ENCODE measurements at regions not wholly inside any gene's neighbourhood (a gene's known extent, or its start where the extent isn't known, plus 50 kb on each side); places are given as distances from the start of the nearest gene placed in this dataset.
"Not testable (repeated sequence)": the region's sequence is repeated elsewhere in the genome, so short reads cannot be mapped to it uniquely, and the experiment has no call there.

DNA sequence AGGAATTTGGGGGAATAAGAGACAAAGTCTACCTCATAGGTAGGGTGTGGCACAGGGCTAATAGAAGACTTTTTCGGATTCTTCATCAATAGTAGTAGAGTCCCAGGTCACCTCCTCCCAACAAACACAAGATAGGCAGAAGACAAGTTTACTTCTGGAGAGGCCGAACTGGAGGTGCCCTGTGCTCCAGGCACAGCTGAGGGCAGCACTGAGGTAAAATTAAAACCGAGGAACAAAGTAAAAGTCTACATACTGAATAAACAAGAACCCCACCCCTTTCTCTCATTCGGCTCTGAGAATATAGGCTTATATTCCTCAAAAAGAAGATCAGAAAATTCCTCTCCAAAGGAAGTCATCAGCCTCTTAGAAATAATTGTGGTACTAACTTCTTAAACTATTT, 161.5 kb downstream of the SEC23A start:
- no peaks in the 10 kb centered on the region for H3K36me3 ChIP-seq (ENCODE audit: low read depth)
- no peaks in the 10 kb centered on the region for H3F3A ChIP-seq (ENCODE audit: insufficient read depth)
- no peaks in the 10 kb centered on the region for H3K9me2 ChIP-seq (ENCODE audit: insufficient read depth)
- H2AFZ ChIP-seq, result no peak overlapping the region
- peaks cover 34% of the 10 kb centered on the region for H3K27me3 ChIP-seq (replicated peaks; ENCODE audit: insufficient read depth)
- no peaks in the 10 kb centered on the region for H4K20me1 ChIP-seq (ENCODE audit: insufficient read depth)
- H3K4me1 ChIP-seq (ENCODE audit: insufficient read depth), result no peaks in the 10 kb centered on the region
- no peak for TF ChIP-seq EZH2 (IDR thresholded peaks at IDR 0.05; ENCODE audit: insufficient read depth, poor library complexity, severe bottlenecking)
- TF ChIP-seq EZH2phosphoT487 (IDR thresholded peaks at IDR 0.05; ENCODE audit: insufficient read depth, low read depth), result no peak
- H3K9me3 ChIP-seq (ENCODE audit: low read depth), result no peaks in the 10 kb centered on the region
- no peak overlapping the region for H3K4me3 ChIP-seq
- in situ Hi-C loops (cut with MboI), result no loop called here
- DNase-seq, result no peak
- H3K79me2 ChIP-seq (ENCODE audit: insufficient read depth), result no peaks in the 10 kb centered on the region
- no peak overlapping the region for H3K27ac ChIP-seq
- 55 to 60% methylated on average over 4 of the region's 4 CpGs for WGBS, 2 experiments (ENCODE audit: low coverage in 1 of 2, low lambda C conversion rate in 2 of 2, missing lambda C conversion rate in 2 of 2)
- no peak overlapping the region for H3K9ac ChIP-seq
- no peak overlapping the region for H3K4me2 ChIP-seq (ENCODE audit: unreplicated experiment)

DNA sequence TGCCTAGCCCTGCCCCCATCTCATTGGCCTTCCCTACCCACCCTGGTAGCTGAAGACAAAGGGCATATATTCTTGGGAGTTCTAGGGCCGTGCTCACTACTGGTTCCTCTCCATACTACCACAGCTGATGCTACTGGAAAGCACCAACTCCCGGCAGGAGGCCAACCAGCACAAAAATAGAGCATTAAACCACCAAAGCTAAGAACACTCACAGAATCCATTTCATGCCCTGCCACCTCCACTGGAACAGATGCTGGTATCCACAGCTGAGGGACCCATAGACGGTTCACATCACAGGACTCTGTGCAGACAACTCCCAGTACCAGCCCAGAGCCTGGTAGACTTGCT, 170.4 kb downstream of the SEC23A start:
- WGBS, 2 experiments (ENCODE audit: low coverage in 1 of 2, low lambda C conversion rate in 2 of 2, missing lambda C conversion rate in 2 of 2), result 44 to 48% methylated on average over 3 of the region's 3 CpGs
- H4K20me1 ChIP-seq (ENCODE audit: insufficient read depth); H3K9me2 ChIP-seq (ENCODE audit: insufficient read depth); DNase-seq; H3K9ac ChIP-seq; H3K27ac ChIP-seq; H3K27me3 ChIP-seq (replicated peaks; ENCODE audit: insufficient read depth); in situ Hi-C loops (cut with MboI); H3K79me2 ChIP-seq (ENCODE audit: insufficient read depth); H3K4me2 ChIP-seq (ENCODE audit: unreplicated experiment); H3K4me3 ChIP-seq; H2AFZ ChIP-seq; H3K4me1 ChIP-seq (ENCODE audit: insufficient read depth); H3K9me3 ChIP-seq (ENCODE audit: low read depth); H3F3A ChIP-seq (ENCODE audit: insufficient read depth); H3K36me3 ChIP-seq (ENCODE audit: low read depth): not testable (repeated sequence)

DNA sequence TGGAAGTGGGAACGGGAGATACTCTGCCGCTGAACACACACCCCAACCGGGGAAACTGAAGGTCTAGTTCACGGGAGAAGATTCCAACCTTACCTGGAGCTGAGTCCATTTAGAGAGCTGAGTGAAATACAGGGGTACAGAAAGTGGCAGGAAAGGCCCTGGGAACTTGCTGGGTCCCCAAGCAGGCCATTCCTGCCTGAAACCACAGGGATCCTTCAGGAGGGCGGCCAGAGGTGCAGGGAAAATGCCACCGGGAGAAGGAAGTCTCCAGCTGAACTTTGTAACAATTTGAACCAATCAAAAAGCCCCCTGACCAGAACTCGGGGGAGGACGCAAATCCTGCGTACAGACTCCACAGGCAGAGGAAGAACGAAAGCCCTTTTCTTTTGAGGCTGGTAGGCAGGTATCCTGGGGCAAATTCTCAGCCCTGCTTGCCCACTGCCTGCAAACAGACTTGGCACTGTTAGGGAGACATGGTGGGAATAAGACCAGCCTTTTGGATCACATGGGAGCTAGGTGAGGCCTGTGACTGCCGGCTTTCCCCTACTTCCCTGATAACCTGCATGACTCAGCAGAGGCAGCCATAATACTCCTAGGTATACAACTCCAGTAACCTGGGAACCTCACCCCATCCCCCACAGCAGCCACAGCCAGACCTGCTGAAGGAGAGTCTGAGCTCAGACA, 170.9 kb downstream of the SEC23A start:
- Histone ChIP-seq H3K36me3 (ENCODE audit: low read depth) (no peaks in the 10 kb centered on the region), H3K4me3 (no peak overlapping the region), H3K27me3 (replicated peaks; ENCODE audit: insufficient read depth) (no peaks in the 10 kb centered on the region; the same call in 1 of the 2 replicates), H4K20me1 (ENCODE audit: insufficient read depth) (no peaks in the 10 kb centered on the region), H3K9ac (no peak overlapping the region), H3K4me2 (ENCODE audit: unreplicated experiment) (no peak overlapping the region), H3K79me2 (ENCODE audit: insufficient read depth) (no peaks in the 10 kb centered on the region), H2AFZ (no peak overlapping the region), H3K9me3 (ENCODE audit: low read depth) (no peaks in the 10 kb centered on the region), H3K4me1 (ENCODE audit: insufficient read depth) (no peaks in the 10 kb centered on the region), H3F3A (ENCODE audit: insufficient read depth) (no peaks in the 10 kb centered on the region), H3K27ac (no peak overlapping the region), H3K9me2 (ENCODE audit: insufficient read depth) (no peaks in the 10 kb centered on the region)
- in situ Hi-C loops (cut with MboI), result no loop called here
- TF ChIP-seq EZH2phosphoT487 (IDR thresholded peaks at IDR 0.05; ENCODE audit: insufficient read depth, low read depth) (no peak), EZH2 (IDR thresholded peaks at IDR 0.05; ENCODE audit: insufficient read depth, poor library complexity, severe bottlenecking) (no peak)
- WGBS, 2 experiments (ENCODE audit: low coverage in 1 of 2, low lambda C conversion rate in 2 of 2, missing lambda C conversion rate in 2 of 2), result 68 to 71% methylated on average over 11 of the region's 11 CpGs
- DNase-seq, result no peak

DNA sequence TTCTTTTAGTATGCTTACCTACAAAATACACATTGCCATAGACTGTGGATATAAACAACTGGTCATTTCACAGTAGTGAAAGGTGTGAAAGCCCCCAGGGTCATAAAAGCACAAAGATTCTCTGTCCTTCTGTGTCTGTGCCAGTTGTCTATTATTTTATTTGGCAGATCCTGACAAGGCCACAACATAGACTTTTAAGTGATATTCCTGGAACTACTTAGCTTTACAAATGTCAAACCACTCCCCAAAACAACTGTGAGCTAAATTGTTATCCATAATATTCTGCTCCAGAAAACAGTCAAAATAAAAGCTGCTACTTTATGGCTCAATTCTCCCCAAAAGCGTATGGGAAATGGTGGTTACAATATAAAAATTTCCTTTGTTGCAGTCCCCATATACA, 172.1 kb downstream of the SEC23A start:
- H3K9ac ChIP-seq, result no peak overlapping the region
- no peak overlapping the region for H2AFZ ChIP-seq
- no peaks in the 10 kb centered on the region for H3F3A ChIP-seq (ENCODE audit: insufficient read depth)
- H3K9me2 ChIP-seq (ENCODE audit: insufficient read depth), result no peaks in the 10 kb centered on the region
- H3K4me3 ChIP-seq, result no peak overlapping the region
- TF ChIP-seq EZH2 (IDR thresholded peaks at IDR 0.05; ENCODE audit: insufficient read depth, poor library complexity, severe bottlenecking), result no peak
- TF ChIP-seq EZH2phosphoT487 (IDR thresholded peaks at IDR 0.05; ENCODE audit: insufficient read depth, low read depth), result no peak
- DNase-seq, result no peak
- H3K36me3 ChIP-seq (ENCODE audit: low read depth), result no peaks in the 10 kb centered on the region
- H4K20me1 ChIP-seq (ENCODE audit: insufficient read depth), result no peaks in the 10 kb centered on the region
- WGBS, 2 experiments (ENCODE audit: low coverage in 1 of 2, low lambda C conversion rate in 2 of 2, missing lambda C conversion rate in 2 of 2), result 4 to 9% methylated on average over 1 of the region's 1 CpG
- no peaks in the 10 kb centered on the region for H3K79me2 ChIP-seq (ENCODE audit: insufficient read depth)
- no peaks in the 10 kb centered on the region; the same call in 1 of the 2 replicates for H3K27me3 ChIP-seq (replicated peaks; ENCODE audit: insufficient read depth)
- no peaks in the 10 kb centered on the region for H3K9me3 ChIP-seq (ENCODE audit: low read depth)
- no peaks in the 10 kb centered on the region for H3K4me1 ChIP-seq (ENCODE audit: insufficient read depth)
- in situ Hi-C loops (cut with MboI), result no loop called here
- no peak overlapping the region for H3K27ac ChIP-seq
- H3K4me2 ChIP-seq (ENCODE audit: unreplicated experiment), result no peak overlapping the region

DNA sequence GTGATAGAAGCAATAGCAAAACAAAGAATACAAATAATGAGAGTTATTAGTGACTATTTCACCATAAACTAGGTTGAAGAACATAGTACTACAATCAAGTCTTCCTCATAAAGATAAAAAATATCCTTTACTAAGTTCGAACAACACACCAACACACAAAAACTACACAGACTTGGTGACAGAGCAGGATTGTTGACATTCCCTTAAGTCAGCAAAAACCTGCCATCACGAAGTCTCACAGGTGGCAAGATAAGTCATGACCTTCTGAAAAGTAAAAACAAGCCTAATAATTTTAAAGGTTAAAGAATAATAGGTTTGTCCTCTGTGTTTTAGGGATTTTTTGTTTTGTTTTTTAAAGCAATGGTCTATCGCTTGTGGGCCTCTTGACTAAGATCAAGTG, 173.0 kb downstream of the SEC23A start:
- Histone ChIP-seq H3K9me2 (ENCODE audit: insufficient read depth) (no peaks in the 10 kb centered on the region), H3F3A (ENCODE audit: insufficient read depth) (no peaks in the 10 kb centered on the region), H4K20me1 (ENCODE audit: insufficient read depth) (no peaks in the 10 kb centered on the region), H3K79me2 (ENCODE audit: insufficient read depth) (no peaks in the 10 kb centered on the region), H3K27me3 (replicated peaks; ENCODE audit: insufficient read depth) (no peaks in the 10 kb centered on the region; the same call in 1 of the 2 replicates), H3K27ac (no peak overlapping the region), H3K4me2 (ENCODE audit: unreplicated experiment) (no peak overlapping the region), H2AFZ (no peak overlapping the region), H3K36me3 (ENCODE audit: low read depth) (no peaks in the 10 kb centered on the region), H3K4me1 (ENCODE audit: insufficient read depth) (no peaks in the 10 kb centered on the region), H3K9ac (no peak overlapping the region), H3K9me3 (ENCODE audit: low read depth) (no peaks in the 10 kb centered on the region), H3K4me3 (no peak overlapping the region)
- DNase-seq, result no peak
- 56 to 58% methylated on average over 3 of the region's 3 CpGs for WGBS, 2 experiments (ENCODE audit: low coverage in 1 of 2, low lambda C conversion rate in 2 of 2, missing lambda C conversion rate in 2 of 2)
- no peak for TF ChIP-seq EZH2phosphoT487 (IDR thresholded peaks at IDR 0.05; ENCODE audit: insufficient read depth, low read depth)
- no peak for TF ChIP-seq EZH2 (IDR thresholded peaks at IDR 0.05; ENCODE audit: insufficient read depth, poor library complexity, severe bottlenecking)
- in situ Hi-C loops (cut with MboI), result no loop called here

Data from GM23248 (cell line).